K562 (cell line): ENCODE measurements at regions not wholly inside any gene's neighbourhood (a gene's known extent, or its start where the extent isn't known, plus 50 kb on each side); places are given as distances from the start of the nearest gene placed in this dataset.

Experiments used
- ATAC-seq: fragments of 200-7000 bp; cut with Tn5 transposase; 3 replicates; pipeline ENCODE4 v1.9.1; 2020; ENCODE audit warnings: moderate library complexity
- BruUV-seq: library from RNA; stranded (reverse); fragments of 400-500 nt; replicated peaks from 2 replicates; lab custom pipeline; 2021; lab: Mats Ljungman, UMichigan
- CTCF ChIA-PET: fragments of 300-600 bp; formaldehyde crosslinking; extraction: SDS; loops from one replicate; lab custom pipeline; 2021; ENCODE audit warnings: low intra/inter-chr PET ratio; lab: Yijun Ruan, JAX
- POLR2A ChIA-PET: fragments of 300-600, 350-650 bp; sonication (Branson Sonifier 250); formaldehyde crosslinking; extraction: SDS; loops from one replicate; lab custom pipeline; 2021; ENCODE audit warnings: antibody characterized with exemption, inconsistent platforms; lab: Yijun Ruan, JAX
- DNase-seq, 4 experiments: peaks; one replicate each; pipeline versions ENCODE4 v3.0.0 to v3.0.0-alpha.2; 2011 to 2018; ENCODE audit warnings: low spot score in 3 of 4, mixed read lengths in 3 of 4; ENCODE audit errors: extremely low read depth in 1 of 4
- FAIRE-seq: peaks from 2 replicates; lab custom pipeline; 2011; peaks lifted over from hg19 to GRCh38; lab: Jason Lieb, UNC
- H2AFZ ChIP-seq: 2 replicates; pipeline ENCODE4 v1.6.0; 2011; ENCODE audit warnings: low read depth, low read length, control low read depth, inconsistent platforms
- H3K27ac ChIP-seq: fragments of 200-600 bp; 3 replicates; pipeline ENCODE4 v1.8.0; 2011; ENCODE audit warnings: low read depth, mild to moderate bottlenecking, control low read depth, inconsistent platforms, low read length, moderate library complexity, mixed read lengths; ENCODE audit errors: extremely low read depth
- H3K27me3 ChIP-seq, 2 experiments: fragments of 300-600 bp in 1 of 2; 2 replicates in 1 of 2; 3 replicates in 1 of 2; pipeline versions ENCODE4 v1.6.0 to v1.8.0; 2011; ENCODE audit warnings: inconsistent platforms in 2 of 2, low read length in 2 of 2, mild to moderate bottlenecking in 1 of 2, mixed read lengths in 1 of 2, moderate library complexity in 1 of 2; ENCODE audit not compliant: control insufficient read depth in 2 of 2, insufficient read depth in 2 of 2
- H3K36me3 ChIP-seq: fragments of 300-600 bp; 3 replicates; pipeline ENCODE4 v1.8.0; 2011; ENCODE audit warnings: mild to moderate bottlenecking, low read length, inconsistent platforms; ENCODE audit not compliant: control insufficient read depth, insufficient read depth
- H3K4me1 ChIP-seq, 2 experiments: fragments of 200-600 bp in 1 of 2; replicated peaks in 1 of 2; 2 replicates in 1 of 2; 3 replicates in 1 of 2; pipeline versions ENCODE4 v1.5.1 to v1.8.0; 2011; ENCODE audit warnings: inconsistent platforms in 2 of 2, low read length in 2 of 2, mild to moderate bottlenecking in 1 of 2, mixed read lengths in 1 of 2, moderate library complexity in 1 of 2; ENCODE audit not compliant: control insufficient read depth in 2 of 2, insufficient read depth in 2 of 2
- H3K4me2 ChIP-seq: 2 replicates; pipeline ENCODE4 v1.6.1; 2011; ENCODE audit warnings: low read length, control low read depth, inconsistent platforms, mixed read lengths; ENCODE audit not compliant: insufficient read depth
- H3K4me3 ChIP-seq: fragments of 200-600 bp; sonication (generic), shearing (Covaris generic); 2 replicates; pipeline ENCODE4 v1.5.1; 2016; ENCODE audit warnings: control low read depth, inconsistent platforms
- H3K79me2 ChIP-seq: fragments of 200-600 bp; 3 replicates; pipeline ENCODE4 v1.8.0; 2011; ENCODE audit warnings: low read length, inconsistent platforms; ENCODE audit not compliant: control insufficient read depth, insufficient read depth
- H3K9ac ChIP-seq, 2 experiments: 2 replicates each; pipeline versions ENCODE4 v1.6.0 to v1.6.1; 2011; ENCODE audit warnings: low read depth in 2 of 2, low read length in 2 of 2, control low read depth in 1 of 2, inconsistent platforms in 1 of 2, mild to moderate bottlenecking in 1 of 2, mixed read lengths in 1 of 2; ENCODE audit not compliant: insufficient read depth in 1 of 2
- H3K9me1 ChIP-seq: one replicate; pipeline ENCODE4 v1.6.0; 2011; ENCODE audit warnings: inconsistent platforms, mild to moderate bottlenecking, low read length, moderate library complexity; ENCODE audit not compliant: control insufficient read depth, insufficient read depth
- H3K9me3 ChIP-seq: replicated peaks from 2 replicates; pipeline ENCODE4 v1.5.1; 2011; ENCODE audit warnings: low read depth, low read length, inconsistent platforms; ENCODE audit not compliant: control insufficient read depth, insufficient read depth
- H4K20me1 ChIP-seq: replicated peaks from 2 replicates; pipeline ENCODE4 v1.6.1; 2011; ENCODE audit warnings: low read length, inconsistent platforms, mixed read lengths; ENCODE audit not compliant: control insufficient read depth, insufficient read depth
- BDP1 ChIP-seq: IDR thresholded peaks from 3 replicates; pipeline ENCODE4 v1.6.1; 2011; ENCODE audit not compliant: insufficient read length, insufficient read depth
- BRF2 ChIP-seq: IDR thresholded peaks from 3 replicates; pipeline ENCODE4 v1.6.1; 2011; ENCODE audit warnings: borderline replicate concordance, mild to moderate bottlenecking; ENCODE audit not compliant: insufficient read length, insufficient read depth
- ETS1 ChIP-seq: conservative IDR thresholded peaks from 2 replicates; pipeline ENCODE4 v1.6.1; 2011; ENCODE audit warnings: low read depth, mild to moderate bottlenecking, low read length; ENCODE audit not compliant: control insufficient read depth
- HDAC1 ChIP-seq, 2 experiments: fragments of 450-650 bp; IDR thresholded peaks; 2 replicates each; pipeline ENCODE4 v1.6.1; 2016 to 2017; ENCODE audit warnings: inconsistent platforms in 1 of 2, mild to moderate bottlenecking in 1 of 2, moderate library complexity in 1 of 2
- POLR2AphosphoS5 ChIP-seq: IDR thresholded peaks from 2 replicates; pipeline ENCODE4 v1.6.1; 2011; ENCODE audit warnings: mild to moderate bottlenecking, low read depth, low read length, moderate library complexity; ENCODE audit not compliant: control insufficient read depth, insufficient read depth
- RBM17 ChIP-seq: fragments of 200-400 bp; formaldehyde crosslinking; IDR thresholded peaks from 2 replicates; pipeline ENCODE4 v1.6.1; 2017; ENCODE audit warnings: low read depth, mild to moderate bottlenecking, low read length, borderline replicate concordance
- ZNF124 ChIP-seq: sonication (generic); formaldehyde crosslinking; IDR thresholded peaks from 2 replicates; pipeline ENCODE4 v1.8.1; 2022; ENCODE audit warnings: missing genetic modification reagents
- ZNF175 ChIP-seq: fragments of 200-800 bp; sonication (Bioruptor generic); IDR thresholded peaks from 2 replicates; pipeline ENCODE4 v1.6.1; 2016; ENCODE audit warnings: low read depth, mild to moderate bottlenecking, missing genetic modification characterization, missing compliant biosample characterization
- ZNF766 ChIP-seq: fragments of 200-800 bp; sonication (Bioruptor generic); conservative IDR thresholded peaks from 2 replicates; pipeline ENCODE4 v1.6.1; 2016; ENCODE audit warnings: missing genetic modification characterization, missing compliant biosample characterization
- WGBS: fragments of 100-300 bp; shearing (Covaris generic); methylation state at CpG from one replicate; pipeline ENCODE4 v1.1.6; 2016; ENCODE audit warnings: low coverage, mixed read lengths; ENCODE audit not compliant: insufficient coverage; ENCODE audit errors: missing lambda C conversion rate; 5-methylcytosine and 5-hydroxymethylcytosine counted together
- in situ Hi-C: fragments of 300-500 bp; cut with MboI; formaldehyde crosslinking; loops from 4 replicates; pipeline ENCODE4 v1.15.0; 2018; ENCODE audit warnings: inconsistent platforms, mixed read lengths
- intact Hi-C: fragments of 100-400 bp; cut with micrococcal nuclease; formaldehyde crosslinking; loops from 2 replicates; pipeline ENCODE4 v1.14.2; 2022

- 3% methylated on average over 5 of the region's 5 CpGs for WGBS
- no peak for TF ChIP-seq ZNF175 (CRISPR knock-in tag)
- TF ChIP-seq RBM17: no peak
- TF ChIP-seq POLR2AphosphoS5: no peak
- TF ChIP-seq ETS1: no peak
- no peak for TF ChIP-seq BDP1
- TF ChIP-seq ZNF766 (CRISPR knock-in tag): no peak
- no peak for TF ChIP-seq BRF2
- no peak for TF ChIP-seq ZNF124 (CRISPR knock-in tag)
- TF ChIP-seq HDAC1 (IDR thresholded peaks at IDR 0.05): no peak
- no peak for DNase-seq
- Histone ChIP-seq H3K36me3 (no peaks in the 10 kb centered on the region), H3K4me2 (no peak overlapping the region), H3K79me2 (no peaks in the 10 kb centered on the region), H3K27me3 (no peaks in the 10 kb centered on the region), H3K4me3 (no peak overlapping the region), H3K4me1 (no peaks in the 10 kb centered on the region), H3K9ac (no peak overlapping the region), H3K9me1 (no peaks in the 10 kb centered on the region), H3K9me3 (no peaks in the 10 kb centered on the region), H3K27ac (no peak overlapping the region), H4K20me1 (no peaks in the 10 kb centered on the region), H2AFZ (no peak overlapping the region)
- ChIA-PET CTCF (no interaction called here), POLR2A (no interaction called here)
- in situ Hi-C loops (no loop called here), intact Hi-C loops (no loop called here)
- ATAC-seq: no peak
- no peak for FAIRE-seq
- no TSS peak for BruUV-seq
Measured at GRCh38 chr12:67802731-67803130, 154.2 kb downstream of the DYRK2 start.
